ENCODE measurements at regions not wholly inside any gene's neighbourhood (a gene's known extent, or its start where the extent isn't known, plus 50 kb on each side); places are given as distances from the start of the nearest gene placed in this dataset.

DNA sequence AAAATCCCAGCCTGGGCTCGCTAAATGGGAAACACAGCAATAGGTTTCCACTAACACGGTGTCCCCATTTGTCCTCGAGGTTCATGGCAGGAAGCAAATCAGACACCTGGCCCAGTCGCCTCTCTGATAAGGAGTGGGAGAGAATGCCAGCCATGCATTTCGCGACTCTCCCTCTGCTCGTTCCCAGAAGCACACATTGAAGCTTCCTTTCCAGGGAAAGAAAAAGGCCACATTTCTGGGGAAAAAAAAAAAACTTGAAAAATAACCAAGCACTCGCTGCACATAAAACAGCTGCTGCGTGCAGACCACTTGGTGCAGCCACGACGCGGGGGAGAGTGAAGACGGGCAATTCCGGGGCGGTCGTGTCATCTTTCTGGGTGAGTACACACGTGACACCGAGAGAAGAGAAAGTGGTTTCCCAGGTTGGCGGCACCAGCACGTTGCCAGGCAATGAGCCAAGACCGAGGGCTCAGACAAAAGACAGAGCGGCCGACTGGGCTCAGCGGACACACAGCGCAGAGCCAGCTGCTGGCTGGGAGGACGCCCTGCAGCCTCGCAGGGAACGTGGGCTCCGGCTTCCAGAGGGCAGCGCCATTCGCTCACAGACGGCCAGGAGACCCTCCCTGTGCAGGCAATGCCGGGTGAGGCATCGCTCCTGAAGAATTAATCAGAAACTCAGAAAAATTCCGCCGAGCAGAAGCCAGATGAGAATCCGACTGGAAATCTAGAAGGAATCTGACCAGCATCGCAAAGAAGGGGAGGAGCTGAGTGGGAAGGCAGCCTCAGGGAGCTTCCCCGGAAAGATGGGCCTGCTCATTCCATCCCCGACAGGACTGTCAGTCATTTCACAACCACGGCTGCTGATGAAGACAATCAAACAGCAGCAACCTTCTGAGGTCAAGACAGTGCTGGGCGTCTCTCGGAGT lies 83.2 kb upstream of the IRS2 start:
- peak in 2 of 3 donors; percentile 58 to 69 for DNase-seq
- TF ChIP-seq POLR2A (IDR thresholded peaks at IDR 0.05) (no peak), CTCF (IDR thresholded peaks at IDR 0.05) (peak in 2 of 6 experiments; percentile 23 to 41)
- Histone ChIP-seq H3K9me3 (no peaks in the 10 kb centered on the region), H3K27me3 (no peaks in the 10 kb centered on the region), H3K27ac (peak overlapping the region in 1 of 4 donors; percentile 27), H3K36me3 (no peaks in the 10 kb centered on the region), H3K4me3 (peak overlapping the region in 3 of 4 donors; percentile 16 to 40 (median 33)), H3K4me1 (peaks cover 0 to 6% (median 0%) of the 10 kb centered on the region in 4 donors)

- Histone ChIP-seq H3K9me3 (no peaks in the 10 kb centered on the region), H3K27me3 (no peaks in the 10 kb centered on the region), H3K27ac (peak overlapping the region in 1 of 4 donors; percentile 27), H3K4me3 (no peak overlapping the region), H3K36me3 (no peaks in the 10 kb centered on the region), H3K4me1 (peaks cover 0 to 6% (median 0%) of the 10 kb centered on the region in 4 donors)
- no peak for DNase-seq
- no peak for TF ChIP-seq POLR2A (IDR thresholded peaks at IDR 0.05)
- no peak for TF ChIP-seq CTCF (IDR thresholded peaks at IDR 0.05)
Measured at GRCh38 chr13:109868578-109869311, 82.4 kb upstream of the IRS2 start.

DNA sequence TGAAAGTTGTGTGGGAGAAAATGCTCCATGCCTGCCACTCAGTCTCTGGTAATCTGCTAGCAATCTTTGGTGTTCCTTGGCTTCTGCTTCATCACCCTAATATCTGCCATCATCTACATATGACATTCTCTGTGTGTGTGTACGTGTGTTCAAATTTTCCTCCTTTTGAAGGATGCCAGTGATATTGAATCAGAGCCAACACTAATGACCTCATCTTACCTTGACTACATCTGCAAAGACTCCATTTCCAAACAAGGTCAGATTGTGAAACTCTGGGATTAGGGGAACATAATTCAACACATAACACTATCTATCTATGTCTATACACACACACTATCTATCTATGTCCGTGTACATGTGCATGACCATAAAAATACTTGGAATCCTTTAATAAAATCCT lies 81.4 kb upstream of the IRS2 start:
- DNase-seq, result no peak
- H3K27me3 ChIP-seq, result no peaks in the 10 kb centered on the region
- no peak overlapping the region for H3K4me3 ChIP-seq
- H3K36me3 ChIP-seq, result no peaks in the 10 kb centered on the region
- no peaks in the 10 kb centered on the region for H3K9me3 ChIP-seq
- no peak overlapping the region for H3K27ac ChIP-seq
- H3K4me1 ChIP-seq, result peaks cover 0 to 6% (median 0%) of the 10 kb centered on the region in 4 donors
- no peak for TF ChIP-seq CTCF (IDR thresholded peaks at IDR 0.05)
- no peak for TF ChIP-seq POLR2A (IDR thresholded peaks at IDR 0.05)

GRCh38 chr13:109862627-109863026 lies 76.2 kb upstream of the IRS2 start:
- no peak for TF ChIP-seq POLR2A (IDR thresholded peaks at IDR 0.05)
- no peak for TF ChIP-seq CTCF (IDR thresholded peaks at IDR 0.05)
- no peaks in the 10 kb centered on the region for H3K9me3 ChIP-seq
- no peak overlapping the region for H3K27ac ChIP-seq
- H3K4me3 ChIP-seq, result no peak overlapping the region
- no peaks in the 10 kb centered on the region for H3K4me1 ChIP-seq
- no peaks in the 10 kb centered on the region for H3K27me3 ChIP-seq
- no peak for DNase-seq
- no peaks in the 10 kb centered on the region for H3K36me3 ChIP-seq

DNA sequence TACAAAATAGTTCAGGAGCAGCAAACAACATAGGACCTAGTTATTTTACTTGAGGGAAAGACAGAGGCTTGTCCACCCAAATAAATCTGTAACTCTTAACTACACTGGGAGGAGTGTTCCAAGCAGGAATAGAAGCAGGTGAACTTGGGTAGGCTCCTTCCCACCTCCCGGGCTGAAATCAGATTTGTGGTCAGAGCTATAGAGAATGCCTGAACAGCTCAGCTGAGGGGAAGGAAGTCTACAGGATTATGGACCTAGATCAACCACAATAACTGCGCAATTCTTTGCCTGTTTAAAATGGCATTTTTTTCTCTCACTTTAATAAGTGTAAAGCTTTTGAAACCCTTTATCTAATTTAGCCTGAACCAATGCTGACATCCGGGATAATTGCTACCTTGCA lies 73.5 kb upstream of the IRS2 start:
- DNase-seq, result no peak
- no peaks in the 10 kb centered on the region for H3K27me3 ChIP-seq
- no peak overlapping the region for H3K4me3 ChIP-seq
- no peaks in the 10 kb centered on the region for H3K36me3 ChIP-seq
- H3K9me3 ChIP-seq, result no peaks in the 10 kb centered on the region
- no peak overlapping the region for H3K27ac ChIP-seq
- no peaks in the 10 kb centered on the region for H3K4me1 ChIP-seq
- TF ChIP-seq POLR2A (IDR thresholded peaks at IDR 0.05) (no peak), CTCF (IDR thresholded peaks at IDR 0.05) (no peak)
